ENCODE measurements at regions not wholly inside any gene's neighbourhood (a gene's known extent, or its start where the extent isn't known, plus 50 kb on each side); places are given as distances from the start of the nearest gene placed in this dataset.
A peak's percentile ranks its signal among the peaks of the same experiment; 100 is the strongest.
"Not testable (repeated sequence)": the region's sequence is repeated elsewhere in the genome, so short reads cannot be mapped to it uniquely, and the experiment has no call there.

GRCh38 chr7:94100723-94101345, 96.7 kb upstream of the BET1 start:
- no peak for DNase-seq (ENCODE audit: low read depth in 4 of 4, low spot score in 3 of 4)

- DNase-seq (ENCODE audit: low read depth in 4 of 4, low spot score in 3 of 4) = no peak
Measured at GRCh38 chr7:94104301-94104700, 100.1 kb upstream of the BET1 start.

GRCh38 chr7:94109556-94109955, 105.4 kb upstream of the BET1 start:
- DNase-seq (ENCODE audit: low read depth in 4 of 4, low spot score in 3 of 4) = no peak

- no peak for DNase-seq (ENCODE audit: low read depth in 4 of 4, low spot score in 3 of 4)
Measured at GRCh38 chr7:94111009-94111408, 106.9 kb upstream of the BET1 start.

DNA sequence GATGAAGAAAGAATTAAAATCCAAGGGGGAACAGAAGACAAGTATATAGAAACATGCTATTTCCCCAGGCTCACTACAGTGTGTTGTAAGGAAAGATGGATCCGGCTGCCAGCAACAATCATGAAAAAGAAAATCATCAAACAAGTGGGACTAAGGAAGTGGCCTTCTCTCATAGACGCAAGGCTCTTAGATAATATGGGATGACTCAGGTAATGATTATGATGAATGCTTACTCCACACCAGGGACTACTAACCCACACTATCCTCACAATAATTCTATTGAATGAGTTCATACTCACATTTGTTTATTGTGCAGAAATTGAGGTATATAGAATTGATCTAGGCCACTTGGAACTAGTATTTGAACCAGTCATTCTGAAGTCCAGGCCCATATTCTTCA, 111.2 kb upstream of the BET1 start:
- DNase-seq (ENCODE audit: low read depth in 4 of 4, low spot score in 3 of 4) = no peak

- DNase-seq (ENCODE audit: low read depth in 4 of 4, low spot score in 3 of 4) = no peak
Measured at GRCh38 chr7:94123136-94123535, 119.0 kb upstream of the BET1 start.

- DNase-seq (ENCODE audit: low read depth in 4 of 4, low spot score in 3 of 4) = no peak
Measured at GRCh38 chr7:94127026-94127425, 122.9 kb upstream of the BET1 start.

DNA sequence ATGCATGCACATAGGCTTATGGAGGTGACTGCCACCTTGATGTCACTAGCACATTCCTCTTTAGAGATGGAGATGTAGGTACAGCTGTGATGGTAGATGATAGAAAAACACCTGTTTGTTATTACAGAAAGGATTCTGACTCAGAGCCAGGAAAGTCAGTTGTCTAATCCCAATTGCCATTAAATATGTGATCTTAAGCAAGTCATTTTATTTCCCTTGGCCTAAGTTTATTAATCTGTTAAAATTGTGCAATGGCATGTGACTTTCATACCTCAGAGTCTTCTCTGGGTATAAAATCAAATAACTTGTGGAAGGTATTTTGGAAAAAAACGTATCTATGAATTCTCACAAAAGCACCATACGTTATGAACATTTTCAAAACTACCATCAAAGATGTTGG, 123.9 kb upstream of the BET1 start:
- DNase-seq (ENCODE audit: low read depth in 4 of 4, low spot score in 3 of 4) = no peak

GRCh38 chr7:94129443-94130140, 125.4 kb upstream of the BET1 start:
- DNase-seq (ENCODE audit: low read depth in 4 of 4, low spot score in 3 of 4) = peak in 1 of 4 donors; percentile 6

- DNase-seq (ENCODE audit: low read depth in 4 of 4, low spot score in 3 of 4) = no peak
Measured at GRCh38 chr7:94130716-94131115, 126.6 kb upstream of the BET1 start.

GRCh38 chr7:94133460-94133859, 129.3 kb upstream of the BET1 start:
- no peak for DNase-seq (ENCODE audit: low read depth in 4 of 4, low spot score in 3 of 4)

DNA sequence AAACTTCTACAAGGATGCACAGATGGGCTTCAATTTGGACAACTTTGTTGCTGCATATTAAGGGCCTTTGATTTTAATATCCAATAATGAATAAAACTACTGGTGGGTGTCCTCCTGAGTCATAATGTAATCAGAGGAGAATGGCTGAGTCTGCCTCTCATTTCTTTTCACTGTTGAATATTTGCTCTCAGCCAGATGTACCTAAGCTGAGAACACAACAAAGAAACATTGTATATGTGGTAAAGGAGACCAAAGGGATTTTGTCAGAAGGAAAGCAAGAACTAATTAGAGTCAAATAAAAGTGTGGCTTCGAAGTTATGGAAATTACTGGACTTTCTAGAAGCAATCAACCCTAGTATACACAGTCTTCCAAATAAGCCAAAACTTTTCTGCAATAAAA, 131.0 kb upstream of the BET1 start:
- DNase-seq (ENCODE audit: low read depth in 4 of 4, low spot score in 3 of 4) = no peak

GRCh38 chr7:94142281-94142680, 138.1 kb upstream of the BET1 start:
- DNase-seq (ENCODE audit: low read depth in 4 of 4, low spot score in 3 of 4) = no peak

- no peak for DNase-seq (ENCODE audit: low read depth in 4 of 4, low spot score in 3 of 4)
Measured at GRCh38 chr7:94145602-94146001, 141.4 kb upstream of the BET1 start.

DNA sequence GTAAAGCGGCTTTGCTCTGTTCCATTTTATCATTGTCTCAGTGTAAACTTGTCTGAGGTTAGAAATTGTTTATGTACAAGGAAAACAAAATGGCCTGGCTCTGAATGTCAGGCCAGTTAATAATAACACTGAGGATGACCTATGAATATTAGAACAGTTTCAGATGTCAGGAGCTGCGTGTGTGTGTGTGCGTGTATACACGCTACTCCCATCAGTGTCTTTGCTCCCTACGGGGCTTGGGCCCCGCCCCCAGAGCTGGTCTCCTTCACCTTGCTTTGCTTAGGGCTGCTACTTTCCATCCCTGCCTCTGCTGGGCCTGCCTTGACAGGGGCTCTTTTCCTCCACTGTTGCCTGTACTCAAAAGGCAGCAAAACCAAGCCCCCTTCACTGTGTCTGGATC, 142.3 kb upstream of the BET1 start:
- no peak for DNase-seq (ENCODE audit: low read depth in 4 of 4, low spot score in 3 of 4)

GRCh38 chr7:94149789-94150545, 145.8 kb upstream of the BET1 start:
- no peak for DNase-seq (ENCODE audit: low read depth in 4 of 4, low spot score in 3 of 4)

- DNase-seq (ENCODE audit: low read depth in 4 of 4, low spot score in 3 of 4) = no peak
Measured at GRCh38 chr7:94154182-94154581, 150.0 kb upstream of the BET1 start.

- DNase-seq (ENCODE audit: low read depth in 4 of 4, low spot score in 3 of 4) = no peak
Measured at GRCh38 chr7:94154858-94155257, 150.7 kb upstream of the BET1 start.

- not testable (repeated sequence) for DNase-seq (ENCODE audit: low read depth in 4 of 4, low spot score in 3 of 4)
Measured at GRCh38 chr7:94157659-94158306, 153.6 kb upstream of the BET1 start.

DNA sequence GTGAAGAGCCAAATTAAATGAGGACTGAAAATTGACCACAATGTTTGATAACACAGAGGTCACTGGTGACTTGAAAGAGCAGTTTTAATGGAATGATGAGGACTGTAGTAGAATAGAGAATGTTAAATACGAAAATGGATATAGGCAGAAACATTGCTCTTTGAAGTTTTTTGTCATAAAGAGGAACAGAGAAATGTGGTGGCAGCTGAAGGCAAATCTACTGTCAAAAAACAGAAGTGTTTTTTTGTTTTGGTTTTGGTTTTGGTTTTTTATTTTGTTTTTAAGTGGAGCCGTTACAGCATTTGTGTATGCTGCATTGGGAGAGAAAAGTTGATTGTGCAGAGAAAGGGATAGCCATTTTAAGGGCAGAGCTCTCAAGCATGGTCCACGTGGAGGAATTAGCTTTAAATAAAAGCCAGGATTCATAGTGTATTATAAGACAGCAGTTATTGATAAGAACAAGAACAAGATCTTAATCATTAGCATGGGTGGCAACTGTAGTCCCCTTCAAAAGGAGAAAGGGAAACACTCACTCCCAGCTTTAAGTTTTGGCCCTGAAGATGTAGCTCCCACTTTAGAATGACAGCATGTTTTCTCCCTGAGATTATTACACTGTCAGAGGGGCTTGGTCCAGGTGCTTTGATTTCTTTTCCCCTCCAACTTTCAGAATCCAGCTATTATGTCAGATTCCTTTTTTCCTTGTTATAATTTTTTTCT, 156.7 kb upstream of the BET1 start:
- DNase-seq (ENCODE audit: low read depth in 4 of 4, low spot score in 3 of 4) = no peak

DNA sequence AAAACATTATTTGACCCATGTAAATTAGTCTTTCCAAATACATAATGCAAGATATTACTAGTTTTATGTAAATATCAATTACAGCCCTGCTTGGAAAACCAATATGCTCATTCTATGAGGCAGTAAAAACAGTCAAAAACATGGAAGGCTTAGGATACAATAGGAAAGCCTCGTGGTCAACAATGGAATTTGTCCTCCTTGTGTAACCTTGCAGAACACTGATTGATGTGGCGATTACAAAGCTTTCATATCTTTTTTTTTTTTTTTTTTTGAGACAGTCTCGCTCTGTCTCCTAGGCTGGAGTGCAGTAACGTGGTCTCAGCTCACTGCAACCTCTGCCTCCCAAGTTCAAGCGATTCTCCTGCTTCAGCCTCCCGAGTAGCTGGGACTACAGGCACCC, 157.3 kb upstream of the BET1 start:
- DNase-seq (ENCODE audit: low read depth in 4 of 4, low spot score in 3 of 4) = no peak

Measured in left renal pelvis (tissue), 4 donors.